HG02678 (cell line): ENCODE measurements at regions not wholly inside any gene's neighbourhood (a gene's known extent, or its start where the extent isn't known, plus 50 kb on each side); places are given as distances from the start of the nearest gene placed in this dataset.

Experiments
- ATAC-seq: cut with Tn5 transposase; IDR thresholded peaks from one replicate; pipeline ENCODE4 v1.9.1; 2021; ENCODE audit warnings: mild to moderate bottlenecking, moderate library complexity; ENCODE audit not compliant: unreplicated experiment

DNA sequence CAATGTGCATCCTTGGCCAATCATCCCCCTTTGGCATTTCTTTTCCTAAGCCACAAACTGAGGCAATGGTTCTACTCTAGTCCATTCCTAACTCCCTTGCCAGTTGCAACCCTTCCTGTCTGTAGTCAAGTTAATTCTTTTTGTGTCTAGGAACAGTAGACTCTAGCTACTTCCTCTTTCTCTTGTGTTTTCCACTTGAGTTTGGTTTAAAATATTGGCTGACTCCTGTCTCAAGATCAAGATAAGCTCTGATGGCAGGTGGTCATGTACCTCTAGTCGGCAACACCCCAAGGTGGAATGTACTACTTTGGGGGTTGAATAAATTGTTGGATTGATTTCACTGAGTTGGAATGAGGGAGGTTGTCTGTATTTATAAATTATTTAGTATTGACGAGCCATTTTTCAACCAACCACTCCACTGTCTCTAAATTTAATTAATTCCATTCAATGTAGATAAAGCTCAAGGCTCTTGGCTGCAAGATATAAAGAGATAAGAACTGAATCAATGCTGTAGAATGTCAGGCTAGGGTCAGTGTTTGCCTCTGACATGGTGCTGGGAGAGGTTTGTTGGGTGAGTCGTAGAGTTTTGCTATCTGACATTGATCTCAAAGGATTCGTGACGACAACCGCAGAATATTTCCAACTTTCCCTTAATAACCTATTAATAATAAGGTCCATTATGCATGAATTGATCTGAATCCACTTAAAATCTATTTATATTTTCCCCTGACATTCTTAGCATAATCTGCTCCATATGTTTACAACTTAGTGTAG lies 188.7 kb upstream of the APCDD1 start:
- no peak for ATAC-seq

GRCh38 chr18:10266334-10266590 lies 188.2 kb upstream of the APCDD1 start:
- ATAC-seq, result no peak

DNA sequence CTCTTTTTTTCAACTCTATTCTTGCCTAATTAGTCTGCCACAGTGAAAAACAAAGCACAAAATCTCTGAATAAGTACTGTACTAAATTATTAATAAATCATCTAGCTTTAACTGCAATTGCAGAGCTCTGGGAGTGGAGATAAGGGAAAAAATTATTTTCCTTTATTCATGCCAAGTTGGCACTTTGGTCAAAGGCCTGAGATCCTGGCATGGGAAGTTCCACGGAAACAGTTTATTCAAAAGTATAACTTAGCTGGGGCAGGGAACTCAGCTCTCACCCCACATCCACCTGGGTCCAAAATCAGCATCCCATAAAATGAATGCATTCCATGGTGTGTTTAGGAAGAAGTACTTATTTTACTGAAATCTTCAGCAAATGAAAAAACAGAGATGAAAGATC lies 185.2 kb upstream of the APCDD1 start:
- no peak for ATAC-seq

GRCh38 chr18:10270151-10270571 lies 184.3 kb upstream of the APCDD1 start:
- no peak for ATAC-seq

DNA sequence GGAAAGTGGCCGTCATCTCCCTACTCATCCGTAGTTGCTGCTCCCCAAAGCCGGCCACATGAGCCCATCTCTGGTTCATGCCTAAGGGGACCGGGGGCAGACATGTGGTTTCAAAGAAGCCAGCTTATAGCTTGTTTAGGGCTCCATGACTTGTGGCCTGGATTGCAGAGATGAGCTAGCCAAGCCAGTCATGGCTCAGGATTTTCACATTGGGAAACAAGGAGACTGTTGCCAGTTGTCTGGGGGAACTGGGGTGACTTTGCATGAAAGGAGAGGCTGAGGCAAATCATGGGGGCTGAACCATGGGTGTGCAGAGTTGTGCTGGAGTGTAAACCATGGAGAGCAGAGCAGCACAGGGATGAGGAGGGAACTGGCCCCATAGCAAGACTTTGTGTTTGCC lies 183.0 kb upstream of the APCDD1 start:
- no peak for ATAC-seq

GRCh38 chr18:10274301-10274700 lies 180.1 kb upstream of the APCDD1 start:
- no peak for ATAC-seq

DNA sequence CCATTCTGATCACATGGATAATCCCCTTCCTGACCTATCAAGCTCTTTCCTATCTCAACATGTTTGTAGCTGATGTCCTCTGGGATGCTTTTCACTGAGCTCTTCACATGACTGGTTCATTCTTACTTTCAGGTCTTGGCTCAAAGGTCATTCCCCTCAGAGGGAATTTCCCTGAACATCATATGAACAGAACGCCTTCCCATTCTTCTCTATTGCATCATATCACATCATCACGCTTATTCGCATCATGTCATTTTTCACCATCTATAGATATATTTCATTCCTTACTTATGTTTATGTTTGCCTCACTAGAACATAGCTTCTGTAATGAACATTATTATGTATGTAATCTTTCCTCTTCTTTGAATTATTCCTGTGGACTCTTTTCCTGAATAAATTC lies 178.9 kb upstream of the APCDD1 start:
- no peak for ATAC-seq

GRCh38 chr18:10278265-10278664 lies 176.2 kb upstream of the APCDD1 start:
- no peak for ATAC-seq

DNA sequence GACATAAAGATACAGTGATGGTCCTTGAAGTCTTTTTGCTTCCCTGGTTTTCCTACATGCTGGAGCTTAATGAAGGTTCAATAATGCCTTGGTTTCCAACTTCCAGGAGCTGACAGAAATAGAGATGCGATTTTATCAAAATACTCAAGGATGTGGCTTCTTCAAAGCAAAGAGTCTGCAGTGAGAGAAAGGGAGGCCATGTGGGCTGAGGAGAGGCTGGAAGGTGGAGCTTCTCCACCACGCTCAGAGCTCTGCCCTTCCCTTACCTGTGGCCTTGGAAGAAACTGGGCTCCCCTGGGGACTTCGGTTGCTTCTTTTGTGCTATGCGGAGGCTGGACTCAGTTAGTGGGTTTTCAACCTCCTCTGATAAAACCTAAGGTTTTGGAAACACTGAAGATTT lies 175.0 kb upstream of the APCDD1 start:
- ATAC-seq, result no peak

- ATAC-seq, result no peak
Observed at GRCh38 chr18:10279905-10280644, 174.4 kb upstream of the APCDD1 start.

DNA sequence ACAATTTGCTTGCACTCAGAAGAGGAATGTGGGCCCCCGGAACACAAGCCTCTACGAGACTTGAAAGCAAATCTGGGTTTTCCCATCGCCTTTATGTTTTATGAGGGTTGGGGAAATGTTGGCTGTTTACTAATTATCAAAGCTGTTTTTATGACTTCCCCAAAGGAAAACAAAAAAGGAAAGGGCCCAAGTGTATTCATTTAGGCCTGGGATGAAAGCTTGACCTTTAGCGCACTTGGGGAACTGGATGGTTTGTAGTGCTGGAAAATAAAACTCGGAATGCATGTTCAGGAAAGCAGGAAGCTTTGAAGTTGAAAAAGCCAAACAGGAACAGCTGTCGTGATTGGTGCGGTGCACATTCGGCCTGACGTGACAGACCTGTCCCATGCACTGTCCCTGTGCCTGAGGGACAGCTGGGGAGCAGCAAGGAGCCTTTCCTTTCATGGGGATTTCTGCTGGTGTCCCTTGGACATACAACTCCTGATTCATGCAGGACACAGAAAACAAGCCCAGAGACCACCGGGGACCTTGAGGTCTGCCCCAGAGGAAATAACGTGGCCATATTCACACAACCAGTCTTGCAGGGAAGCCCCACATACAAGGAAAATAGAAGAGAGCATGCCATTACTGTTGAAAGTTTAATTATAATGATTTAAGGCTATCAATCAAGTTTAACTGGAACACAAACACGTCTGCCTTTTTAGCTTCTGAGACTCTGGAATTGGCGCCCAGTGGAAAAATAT lies 169.7 kb upstream of the APCDD1 start:
- ATAC-seq, result no peak

DNA sequence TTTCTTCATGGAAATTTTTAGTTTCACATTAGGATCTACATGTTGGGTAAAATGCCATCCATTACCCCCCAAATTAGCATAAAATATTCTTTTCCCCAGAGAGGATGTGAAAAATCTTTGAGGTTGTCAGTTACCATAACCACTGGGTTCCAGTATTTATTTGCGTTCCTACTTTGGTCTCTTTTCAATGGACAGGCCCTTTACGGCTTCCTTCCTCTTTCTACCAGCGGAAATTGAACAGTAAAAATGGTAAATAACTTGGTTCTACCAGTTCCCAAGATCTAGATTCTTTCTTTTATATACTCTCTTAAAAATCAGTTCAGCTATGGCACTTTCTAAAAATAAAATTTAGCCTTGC lies 169.2 kb upstream of the APCDD1 start:
- ATAC-seq, result no peak

DNA sequence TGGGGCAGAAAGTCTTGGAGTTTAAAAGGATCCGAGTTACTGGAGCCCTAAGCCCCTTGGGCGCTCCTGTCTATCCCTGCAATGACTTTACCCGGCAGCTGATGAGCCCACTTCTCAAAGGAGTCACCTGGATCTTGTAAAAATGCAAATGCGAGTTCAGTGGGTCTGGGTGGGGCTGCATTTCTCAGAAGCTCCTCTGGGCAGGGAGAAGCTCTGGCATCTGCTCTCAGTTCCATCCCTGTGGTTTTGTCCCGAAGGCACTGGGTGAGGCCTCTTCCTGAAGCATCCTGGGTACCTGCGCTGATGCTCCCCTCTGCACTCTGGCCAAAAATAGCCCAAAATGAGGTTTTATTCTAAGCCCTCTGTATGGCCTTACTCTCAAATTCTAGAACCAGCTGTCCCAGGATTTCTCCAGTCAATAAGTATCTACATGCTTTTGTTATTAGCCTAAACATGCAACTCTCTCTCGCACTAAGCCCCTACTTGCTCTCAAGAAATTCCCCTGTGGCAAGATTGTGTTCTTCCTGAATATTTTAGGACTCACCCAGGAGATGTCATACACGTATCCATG lies 167.8 kb upstream of the APCDD1 start:
- no peak for ATAC-seq

DNA sequence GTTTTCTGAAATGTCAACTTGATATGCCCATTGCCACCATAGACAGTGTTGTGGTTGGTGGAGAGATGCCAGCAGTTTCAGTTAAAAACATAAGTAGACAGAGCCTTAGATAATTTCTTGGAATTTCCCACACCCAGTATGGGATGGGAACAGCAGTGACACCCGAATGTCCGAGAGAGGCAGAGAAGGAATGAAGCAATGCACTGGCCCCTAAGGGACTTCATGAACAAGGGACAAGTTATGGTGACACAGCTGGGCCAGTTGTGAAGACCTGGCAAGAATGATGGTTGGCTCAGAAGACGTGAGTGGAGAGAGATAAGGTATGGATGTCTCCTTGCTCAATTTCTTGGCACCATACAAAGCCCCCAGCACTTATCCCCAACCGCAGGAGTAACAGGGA lies 165.2 kb upstream of the APCDD1 start:
- no peak for ATAC-seq

- no peak for ATAC-seq
Observed at GRCh38 chr18:10289951-10290637, 164.3 kb upstream of the APCDD1 start.

DNA sequence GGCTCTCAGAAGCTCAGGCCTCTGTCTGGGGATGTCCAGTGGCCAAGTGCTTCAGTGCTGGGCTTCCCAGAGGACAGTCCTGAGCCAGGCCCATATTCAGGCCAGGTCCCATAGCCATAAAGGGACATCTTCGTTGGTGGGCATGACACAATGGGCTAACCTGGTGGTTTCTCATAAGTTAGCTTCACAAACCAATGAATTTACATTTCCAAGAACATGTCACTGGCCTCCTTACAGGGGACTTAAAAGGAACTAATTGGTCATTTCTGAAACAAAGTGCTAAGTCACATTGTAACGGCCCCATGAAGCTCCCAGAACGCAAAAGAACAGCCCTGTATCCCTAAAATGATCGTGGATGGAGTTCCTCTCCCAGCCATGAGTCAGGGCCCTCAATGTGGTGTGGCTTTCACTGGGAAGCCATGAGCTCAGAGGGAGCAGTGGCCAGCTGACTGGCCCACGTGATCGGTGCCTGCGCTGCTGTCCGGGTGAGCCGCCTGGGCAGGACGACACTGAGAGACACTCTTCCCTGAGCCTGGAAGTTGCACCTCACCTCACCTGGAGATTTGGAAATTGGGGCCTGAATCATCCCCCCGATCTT lies 163.7 kb upstream of the APCDD1 start:
- no peak for ATAC-seq

DNA sequence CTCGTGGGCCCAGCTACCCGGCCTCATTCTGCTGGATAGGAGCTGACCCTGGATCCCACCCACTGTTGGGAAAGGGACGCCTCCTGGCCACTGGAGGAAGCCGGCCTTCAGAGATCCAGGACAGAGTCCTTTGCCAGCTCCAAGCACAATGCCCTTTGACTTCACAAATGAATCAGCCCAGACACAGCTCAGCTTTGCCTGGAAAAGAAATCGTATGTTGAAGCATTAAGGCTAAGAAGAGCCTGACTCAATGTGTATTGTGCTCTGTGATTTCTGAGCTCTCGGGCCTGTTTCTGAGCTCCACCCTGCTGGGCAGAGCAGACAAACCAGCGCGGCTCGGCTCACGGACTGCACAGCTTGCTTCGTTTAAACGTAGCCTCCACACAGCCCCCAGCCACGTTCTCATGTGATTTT lies 162.9 kb upstream of the APCDD1 start:
- ATAC-seq, result no peak

GRCh38 chr18:10293966-10294365 lies 160.5 kb upstream of the APCDD1 start:
- ATAC-seq, result no peak

DNA sequence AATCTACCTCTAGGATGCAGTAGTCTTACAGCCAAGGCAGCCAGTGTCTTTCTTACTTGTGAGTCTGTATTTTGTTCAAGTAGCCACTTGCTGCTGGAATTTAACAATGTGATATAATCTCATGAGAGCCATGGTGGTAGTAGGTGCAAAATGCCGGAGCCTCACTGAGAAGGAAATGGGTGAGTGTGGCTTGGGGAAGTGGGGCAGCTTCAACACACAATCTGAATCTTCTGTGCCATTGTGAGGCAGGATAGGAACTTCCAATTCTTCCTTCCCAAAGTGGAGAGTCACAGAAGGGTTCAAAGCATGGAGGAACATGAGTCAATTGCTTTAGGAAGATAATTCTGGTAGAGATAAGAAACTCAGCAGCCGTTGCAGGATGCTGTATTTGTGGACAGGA lies 158.7 kb upstream of the APCDD1 start:
- ATAC-seq, result no peak

DNA sequence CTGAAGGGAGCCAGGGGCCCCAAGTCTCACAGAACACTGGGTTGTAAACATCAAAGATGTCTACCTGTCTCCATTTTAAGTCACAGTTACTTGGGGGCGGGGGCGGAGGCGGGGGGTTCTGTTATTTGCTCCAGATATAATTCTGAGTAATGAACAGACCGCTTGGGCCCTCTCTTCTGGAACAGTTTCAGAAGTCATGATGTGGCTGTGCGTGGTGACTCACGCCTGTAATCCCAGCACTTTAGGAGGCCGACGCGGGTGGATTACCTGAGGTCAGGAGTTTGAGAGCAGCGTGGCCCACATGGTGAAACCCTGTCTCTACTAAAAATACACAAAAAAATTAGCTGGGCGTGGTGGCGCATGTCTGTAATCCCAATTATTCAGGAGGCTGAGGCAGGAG lies 157.9 kb upstream of the APCDD1 start:
- ATAC-seq, result no peak

DNA sequence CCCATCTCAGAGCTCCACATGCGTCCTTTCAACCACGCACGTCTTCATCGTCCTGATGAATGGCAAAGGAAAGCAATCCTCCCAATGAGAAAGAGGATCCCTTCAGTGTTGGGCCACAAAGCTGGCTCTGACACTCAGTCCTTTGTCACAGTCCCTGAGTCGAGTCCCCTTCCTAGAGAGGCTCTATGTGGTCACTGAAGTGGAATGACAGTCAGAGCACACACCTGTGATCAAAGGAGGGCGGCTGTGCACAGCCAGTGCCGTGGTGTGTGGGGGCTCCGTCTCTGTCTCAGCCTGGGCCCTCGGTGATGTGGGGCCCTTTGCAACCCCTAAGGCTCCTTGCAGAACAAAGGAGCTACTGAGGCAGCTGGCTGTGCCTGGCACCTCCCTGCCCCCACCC lies 157.3 kb upstream of the APCDD1 start:
- ATAC-seq, result no peak
